Esophagus squamous epithelium (tissue), 5 donors: ENCODE measurements at regions not wholly inside any gene's neighbourhood (a gene's known extent, or its start where the extent isn't known, plus 50 kb on each side); places are given as distances from the start of the nearest gene placed in this dataset.

Experiments
- DNase-seq: peaks from one replicate; lab custom pipeline; 2025; lab: John Stamatoyannopoulos, UW
- H3K27ac ChIP-seq, 4 donors: fragments of 200-600 bp; sonication (generic); one replicate each; pipeline ENCODE4 v1.5.1; 2016 to 2019; ENCODE audit warnings: mild to moderate bottlenecking in 1 of 4
- H3K27me3 ChIP-seq, 4 donors: fragments of 200-600 bp; sonication (generic); 1 replicate in 3 of 4; 2 replicates in 1 of 4; pipeline versions ENCODE4 v1.5.1 to v1.6.0; 2017 to 2021; ENCODE audit warnings: antibody characterized with exemption in 1 of 4
- H3K36me3 ChIP-seq, 3 donors: fragments of 200-600 bp; sonication (generic); one replicate each; pipeline ENCODE4 v1.5.1; 2016 to 2019
- H3K4me1 ChIP-seq, 3 donors: fragments of 200-600 bp; sonication (generic); one replicate each; pipeline ENCODE4 v1.5.1; 2017 to 2019
- H3K4me3 ChIP-seq, 4 donors: fragments of 200-600 bp; sonication (generic); 1 replicate in 3 of 4; 2 replicates in 1 of 4; pipeline ENCODE4 v1.5.1; 2016 to 2019; ENCODE audit warnings: mild to moderate bottlenecking in 2 of 4, moderate library complexity in 1 of 4
- H3K9me3 ChIP-seq, 3 donors: fragments of 200-600 bp; sonication (generic); one replicate each; pipeline ENCODE4 v1.5.1; 2016 to 2019
- POLR2A ChIP-seq, 4 donors: fragments of 450-650 bp; IDR thresholded peaks; one replicate each; pipeline ENCODE4 v1.6.1; 2017; ENCODE audit warnings: antibody characterized with exemption in 4 of 4, mild to moderate bottlenecking in 4 of 4, moderate library complexity in 3 of 4
- WGBS, 2 donors: methylation state at CpG; one replicate each; pipeline ENCODE4 v1.1.5; 2018; 5-methylcytosine and 5-hydroxymethylcytosine counted together
- intact Hi-C: fragments of 100-400 bp; cut with DNase I; formaldehyde crosslinking; loops from one replicate; pipeline ENCODE4 v1.15.0; 2022
- TF ChIP-seq, protein P1 (sequence below), 6 experiments: fragments of 450-650 bp in 4 of 6; fragments of 200-600 bp in 2 of 6; sonication (generic) in 2 of 6; IDR thresholded peaks; one replicate each; pipeline ENCODE4 v1.5.1; 2016 to 2019; ENCODE audit warnings: antibody characterized with exemption in 6 of 6, mild to moderate bottlenecking in 4 of 6, moderate library complexity in 4 of 6
- donor health status: DM: yes; HTN: yes; CAD: no.

DNA sequence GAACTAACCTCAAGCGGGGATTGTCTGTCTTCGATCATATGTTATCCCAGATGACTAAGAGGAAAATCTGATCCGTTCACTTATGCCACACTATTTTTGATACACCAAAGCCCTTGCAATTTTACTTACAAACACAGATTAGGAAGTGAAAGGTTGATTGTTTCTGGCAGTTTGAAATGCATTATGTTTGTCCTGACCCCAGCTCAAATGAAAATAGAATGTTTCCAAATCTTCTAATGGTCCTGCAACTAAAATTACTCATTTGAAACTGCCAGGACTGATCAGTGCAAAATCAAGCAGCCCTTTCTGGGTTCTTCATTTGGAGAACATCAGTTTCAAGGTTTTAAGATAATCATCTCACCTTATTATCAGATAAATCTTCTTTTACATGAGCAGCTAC lies 696.7 kb upstream of the WWC1 start:
- no peaks in the 10 kb centered on the region for H3K27me3 ChIP-seq
- no peaks in the 10 kb centered on the region for H3K9me3 ChIP-seq
- intact Hi-C loops = no loop called here
- no peaks in the 10 kb centered on the region for H3K4me1 ChIP-seq
- H3K27ac ChIP-seq = no peak overlapping the region
- WGBS, 2 donors = 74 to 82% methylated on average over 3 of the region's 3 CpGs
- H3K36me3 ChIP-seq = no peaks in the 10 kb centered on the region
- no peak for DNase-seq
- no peak for TF ChIP-seq POLR2A (IDR thresholded peaks at IDR 0.05)
- TF ChIP-seq, protein P1, sequence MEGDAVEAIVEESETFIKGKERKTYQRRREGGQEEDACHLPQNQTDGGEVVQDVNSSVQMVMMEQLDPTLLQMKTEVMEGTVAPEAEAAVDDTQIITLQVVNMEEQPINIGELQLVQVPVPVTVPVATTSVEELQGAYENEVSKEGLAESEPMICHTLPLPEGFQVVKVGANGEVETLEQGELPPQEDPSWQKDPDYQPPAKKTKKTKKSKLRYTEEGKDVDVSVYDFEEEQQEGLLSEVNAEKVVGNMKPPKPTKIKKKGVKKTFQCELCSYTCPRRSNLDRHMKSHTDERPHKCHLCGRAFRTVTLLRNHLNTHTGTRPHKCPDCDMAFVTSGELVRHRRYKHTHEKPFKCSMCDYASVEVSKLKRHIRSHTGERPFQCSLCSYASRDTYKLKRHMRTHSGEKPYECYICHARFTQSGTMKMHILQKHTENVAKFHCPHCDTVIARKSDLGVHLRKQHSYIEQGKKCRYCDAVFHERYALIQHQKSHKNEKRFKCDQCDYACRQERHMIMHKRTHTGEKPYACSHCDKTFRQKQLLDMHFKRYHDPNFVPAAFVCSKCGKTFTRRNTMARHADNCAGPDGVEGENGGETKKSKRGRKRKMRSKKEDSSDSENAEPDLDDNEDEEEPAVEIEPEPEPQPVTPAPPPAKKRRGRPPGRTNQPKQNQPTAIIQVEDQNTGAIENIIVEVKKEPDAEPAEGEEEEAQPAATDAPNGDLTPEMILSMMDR (IDR thresholded peaks at IDR 0.05) = no peak
- no peak overlapping the region for H3K4me3 ChIP-seq

DNA sequence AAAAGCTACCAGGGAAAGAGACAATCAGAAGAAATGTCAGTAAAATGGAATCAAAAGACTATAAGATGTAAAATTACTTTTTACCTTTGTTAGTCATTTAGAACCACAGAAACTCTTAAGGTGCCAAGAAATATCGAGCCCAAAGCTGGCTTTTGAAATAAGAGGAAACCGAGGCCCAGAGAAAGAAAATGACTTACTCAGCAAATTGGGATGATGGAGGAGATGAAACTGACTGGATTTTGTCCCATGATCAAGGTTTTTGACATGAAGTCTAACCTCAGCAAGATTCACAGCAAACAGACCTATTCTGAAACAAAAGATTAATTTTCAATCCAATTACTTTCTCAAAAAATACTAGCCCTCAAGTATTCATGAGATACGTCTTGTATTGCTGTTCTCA lies 696.2 kb upstream of the WWC1 start:
- Histone ChIP-seq H3K9me3 (no peaks in the 10 kb centered on the region), H3K4me3 (no peak overlapping the region), H3K36me3 (no peaks in the 10 kb centered on the region), H3K27ac (no peak overlapping the region), H3K4me1 (no peaks in the 10 kb centered on the region), H3K27me3 (no peaks in the 10 kb centered on the region)
- intact Hi-C loops = no loop called here
- TF ChIP-seq, protein P1 (IDR thresholded peaks at IDR 0.05) = no peak
- no peak for TF ChIP-seq POLR2A (IDR thresholded peaks at IDR 0.05)
- DNase-seq = no peak
- WGBS, 2 donors = 76 to 77% methylated on average over 3 of the region's 3 CpGs

DNA sequence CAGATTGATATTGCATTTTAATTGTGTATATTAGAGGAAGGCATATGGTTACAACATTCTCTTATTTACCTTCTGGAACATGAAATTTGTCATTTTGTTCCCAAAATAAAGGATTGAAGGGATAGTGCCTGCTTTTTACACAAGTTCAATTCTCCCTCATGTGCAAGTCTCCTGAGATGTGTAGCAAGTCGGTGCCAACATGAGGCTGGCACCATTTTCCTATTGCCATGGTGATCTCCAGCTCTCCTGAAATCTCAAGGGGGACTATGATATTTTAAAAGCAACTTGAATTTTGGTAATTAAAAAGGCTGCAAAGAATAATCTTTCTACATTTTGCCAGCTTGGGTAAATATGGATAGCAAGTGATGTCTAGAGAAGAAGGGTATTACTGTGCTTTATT lies 693.3 kb upstream of the WWC1 start:
- Histone ChIP-seq H3K9me3 (no peaks in the 10 kb centered on the region), H3K4me3 (no peak overlapping the region), H3K27me3 (no peaks in the 10 kb centered on the region), H3K27ac (no peak overlapping the region), H3K4me1 (no peaks in the 10 kb centered on the region), H3K36me3 (no peaks in the 10 kb centered on the region)
- WGBS, 2 donors = 86 to 92% methylated on average over 1 of the region's 1 CpG
- no peak for DNase-seq
- no peak for TF ChIP-seq POLR2A (IDR thresholded peaks at IDR 0.05)
- TF ChIP-seq, protein P1 (IDR thresholded peaks at IDR 0.05) = no peak
- intact Hi-C loops = no loop called here

DNA sequence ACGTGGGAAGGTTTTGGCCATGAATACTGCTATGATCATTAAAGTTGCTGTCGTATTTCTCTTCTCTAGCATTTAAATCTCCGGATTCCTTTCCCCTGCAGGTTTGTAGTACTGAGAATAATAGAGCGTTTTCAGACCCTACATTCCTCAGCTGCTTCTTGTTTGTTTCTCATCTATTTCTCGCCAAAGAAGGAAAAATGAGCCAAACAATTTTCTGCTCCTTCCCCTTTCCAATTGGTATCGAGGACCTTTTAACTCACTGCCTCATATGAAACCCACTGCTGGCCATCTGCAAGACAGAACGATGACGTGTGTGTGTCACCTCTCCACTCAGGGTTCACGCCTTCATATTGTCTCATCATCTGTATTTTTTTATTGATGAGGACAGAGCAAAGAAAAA lies 689.4 kb upstream of the WWC1 start:
- H3K4me3 ChIP-seq = no peak overlapping the region
- no peak for DNase-seq
- WGBS, 2 donors = 61 to 71% methylated on average over 9 of the region's 9 CpGs
- H3K36me3 ChIP-seq = no peaks in the 10 kb centered on the region
- intact Hi-C loops = no loop called here
- H3K27ac ChIP-seq = no peak overlapping the region
- no peaks in the 10 kb centered on the region for H3K4me1 ChIP-seq
- TF ChIP-seq POLR2A (IDR thresholded peaks at IDR 0.05) = no peak
- TF ChIP-seq, protein P1 (IDR thresholded peaks at IDR 0.05) = no peak
- no peaks in the 10 kb centered on the region for H3K27me3 ChIP-seq
- no peaks in the 10 kb centered on the region for H3K9me3 ChIP-seq

DNA sequence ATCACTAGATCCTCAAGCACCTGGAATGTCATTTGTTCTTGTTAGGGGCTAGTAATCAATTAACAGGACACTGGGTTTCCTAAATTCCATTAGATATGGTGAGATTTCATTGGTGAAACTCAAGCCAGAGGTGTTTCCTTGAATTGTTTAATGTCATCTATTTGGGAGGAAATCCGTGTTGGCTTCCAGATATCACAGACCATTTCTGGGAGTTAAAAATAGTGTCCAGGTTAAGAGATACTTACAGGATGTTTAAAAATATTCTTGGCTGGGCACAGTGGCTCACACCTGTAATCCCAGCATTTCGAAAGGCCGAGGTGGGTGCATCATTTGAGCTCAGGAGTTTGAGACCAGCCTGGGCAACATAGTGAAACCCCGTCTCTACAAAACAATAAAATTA lies 688.3 kb upstream of the WWC1 start:
- no peak for TF ChIP-seq POLR2A (IDR thresholded peaks at IDR 0.05)
- TF ChIP-seq, protein P1 (IDR thresholded peaks at IDR 0.05) = no peak
- DNase-seq = no peak
- H3K4me3 ChIP-seq = no peak overlapping the region
- H3K27me3 ChIP-seq = no peaks in the 10 kb centered on the region
- intact Hi-C loops = no loop called here
- H3K36me3 ChIP-seq = no peaks in the 10 kb centered on the region
- H3K27ac ChIP-seq = no peak overlapping the region
- H3K4me1 ChIP-seq = no peaks in the 10 kb centered on the region
- H3K9me3 ChIP-seq = no peaks in the 10 kb centered on the region
- 55 to 68% methylated on average over 4 of the region's 4 CpGs for WGBS, 2 donors
